ENCODE measurements at regions not wholly inside any gene's neighbourhood (a gene's known extent, or its start where the extent isn't known, plus 50 kb on each side); places are given as distances from the start of the nearest gene placed in this dataset.

GRCh38 chr20:56060486-56060885, 55.2 kb upstream of the CBLN4 start:
- no peak for DNase-seq

GRCh38 chr20:56069016-56069415, 63.7 kb upstream of the CBLN4 start:
- no peak for DNase-seq

GRCh38 chr20:56072165-56072564, 66.8 kb upstream of the CBLN4 start:
- DNase-seq = no peak

- DNase-seq = no peak
These were observed 83.1 kb upstream of the CBLN4 start for GRCh38 chr20:56088375-56088774.

- DNase-seq = no peak
These were observed 86.4 kb upstream of the CBLN4 start for GRCh38 chr20:56091628-56092234.

GRCh38 chr20:56094228-56094627, 88.9 kb upstream of the CBLN4 start:
- DNase-seq = no peak

- DNase-seq = no peak
These were observed 93.7 kb upstream of the CBLN4 start for GRCh38 chr20:56098981-56099500.

GRCh38 chr20:56111961-56112730, 106.8 kb upstream of the CBLN4 start:
- no peak for DNase-seq

GRCh38 chr20:56117350-56117749, 112.0 kb upstream of the CBLN4 start:
- DNase-seq = no peak

GRCh38 chr20:56121850-56122249, 116.5 kb upstream of the CBLN4 start:
- no peak for DNase-seq

- DNase-seq = no peak
These were observed 104.8 kb upstream of the MC3R start for GRCh38 chr20:56143759-56144158.

- DNase-seq = no peak
These were observed 96.7 kb upstream of the MC3R start for GRCh38 chr20:56151834-56152233.

GRCh38 chr20:56153926-56154325, 94.6 kb upstream of the MC3R start:
- no peak for DNase-seq

- no peak for DNase-seq
These were observed 92.9 kb upstream of the MC3R start for GRCh38 chr20:56155625-56156024.

- DNase-seq = no peak
These were observed 90.9 kb upstream of the MC3R start for GRCh38 chr20:56157530-56158203.

GRCh38 chr20:56158489-56158888, 90.0 kb upstream of the MC3R start:
- DNase-seq = no peak

- no peak for DNase-seq
These were observed 87.6 kb upstream of the MC3R start for GRCh38 chr20:56160956-56161355.

GRCh38 chr20:56163806-56164205, 84.7 kb upstream of the MC3R start:
- DNase-seq = no peak

GRCh38 chr20:56166781-56167465, 81.6 kb upstream of the MC3R start:
- peak; percentile 10 for DNase-seq

- DNase-seq = no peak
These were observed 77.2 kb upstream of the MC3R start for GRCh38 chr20:56171087-56172012.

- no peak for DNase-seq
These were observed 75.1 kb upstream of the MC3R start for GRCh38 chr20:56173438-56173837.

GRCh38 chr20:56174416-56174815, 74.1 kb upstream of the MC3R start:
- no peak for DNase-seq
